Loucy (cell line): ENCODE measurements at regions not wholly inside any gene's neighbourhood (a gene's known extent, or its start where the extent isn't known, plus 50 kb on each side); places are given as distances from the start of the nearest gene placed in this dataset.

Source experiments
- H2AFZ ChIP-seq: fragments of 200-600 bp; sonication (generic); 2 replicates; pipeline ENCODE4 v1.6.0; 2016; ENCODE audit warnings: antibody characterized with exemption, mild to moderate bottlenecking, low read length, moderate library complexity
- H3F3A ChIP-seq: fragments of 200-600 bp; 2 replicates; pipeline ENCODE4 v1.6.0; 2016; ENCODE audit warnings: antibody characterized with exemption, low read depth, mild to moderate bottlenecking
- H3K27me3 ChIP-seq: fragments of 200-600 bp; sonication (generic); 2 replicates; pipeline ENCODE4 v1.6.1; 2014; ENCODE audit warnings: low read length, mild to moderate bottlenecking; ENCODE audit not compliant: insufficient read depth, poor library complexity, severe bottlenecking
- H3K36me3 ChIP-seq: fragments of 200-600 bp; sonication (generic); 2 replicates; pipeline ENCODE4 v1.6.1; 2016; ENCODE audit warnings: low read length; ENCODE audit not compliant: insufficient read depth
- H3K4me1 ChIP-seq: fragments of 200-600 bp; sonication (generic); 2 replicates; pipeline ENCODE4 v1.5.1; 2014; ENCODE audit warnings: low read length, mild to moderate bottlenecking; ENCODE audit not compliant: insufficient read depth, poor library complexity, severe bottlenecking
- H3K4me2 ChIP-seq: fragments of 200-600 bp; sonication (generic); 2 replicates; pipeline ENCODE4 v1.6.0; 2014; ENCODE audit warnings: antibody characterized with exemption, low read length, low read depth, mild to moderate bottlenecking; ENCODE audit not compliant: poor library complexity, severe bottlenecking
- H3K4me3 ChIP-seq: fragments of 200-600 bp; sonication (generic); 2 replicates; pipeline ENCODE4 v1.5.1; 2014; ENCODE audit warnings: low read length, mild to moderate bottlenecking, mixed read lengths; ENCODE audit not compliant: poor library complexity, severe bottlenecking
- H3K79me2 ChIP-seq: fragments of 200-600 bp; sonication (generic); 2 replicates; pipeline ENCODE4 v1.6.1; 2014; ENCODE audit warnings: low read length; ENCODE audit not compliant: insufficient read depth
- H3K9ac ChIP-seq: fragments of 200-600 bp; sonication (generic); 2 replicates; pipeline ENCODE4 v1.6.0; 2014; ENCODE audit warnings: mild to moderate bottlenecking, low read depth, low read length, moderate library complexity; ENCODE audit not compliant: poor library complexity, severe bottlenecking
- H3K9me2 ChIP-seq: fragments of 200-600 bp; sonication (generic); replicated peaks from 2 replicates; pipeline ENCODE4 v1.6.1; 2016; ENCODE audit warnings: low read depth, low read length, mixed read lengths
- H3K9me3 ChIP-seq: fragments of 200-600 bp; sonication (generic); 2 replicates; pipeline ENCODE4 v1.6.1; 2014; ENCODE audit warnings: mild to moderate bottlenecking, antibody characterized with exemption, low read length, low read depth; ENCODE audit not compliant: insufficient read depth
- H4K20me1 ChIP-seq: fragments of 200-600 bp; sonication (generic); 2 replicates; pipeline ENCODE4 v1.6.0; 2014; ENCODE audit warnings: antibody characterized with exemption, low read length, mild to moderate bottlenecking; ENCODE audit not compliant: insufficient read depth, poor library complexity, severe bottlenecking
- CTCF ChIP-seq: fragments of 200-600 bp; sonication (generic); conservative IDR thresholded peaks from 2 replicates; pipeline ENCODE4 v1.5.1; 2014; ENCODE audit warnings: mild to moderate bottlenecking, antibody characterized with exemption, low read length
- EZH2phosphoT487 ChIP-seq: fragments of 200-600 bp; IDR thresholded peaks from 2 replicates; pipeline ENCODE4 v1.6.1; 2018; ENCODE audit warnings: antibody characterized with exemption, mild to moderate bottlenecking, moderate library complexity, borderline replicate concordance

- no peaks in the 10 kb centered on the region for H3K36me3 ChIP-seq
- H3K9me3 ChIP-seq: no peaks in the 10 kb centered on the region
- no peaks in the 10 kb centered on the region for H4K20me1 ChIP-seq
- H3K79me2 ChIP-seq: no peaks in the 10 kb centered on the region
- no peak overlapping the region for H3K4me2 ChIP-seq
- TF ChIP-seq CTCF: no peak
- TF ChIP-seq EZH2phosphoT487: no peak
- H3K9ac ChIP-seq: no peak overlapping the region
- H2AFZ ChIP-seq: no peak overlapping the region
- no peaks in the 10 kb centered on the region for H3F3A ChIP-seq
- no peak overlapping the region for H3K4me3 ChIP-seq
- H3K27me3 ChIP-seq: no peaks in the 10 kb centered on the region
- no peaks in the 10 kb centered on the region for H3K9me2 ChIP-seq
- no peaks in the 10 kb centered on the region for H3K4me1 ChIP-seq
These were observed 400.9 kb downstream of the PRDM2 start for GRCh38 chr1:14100919-14101318.

DNA sequence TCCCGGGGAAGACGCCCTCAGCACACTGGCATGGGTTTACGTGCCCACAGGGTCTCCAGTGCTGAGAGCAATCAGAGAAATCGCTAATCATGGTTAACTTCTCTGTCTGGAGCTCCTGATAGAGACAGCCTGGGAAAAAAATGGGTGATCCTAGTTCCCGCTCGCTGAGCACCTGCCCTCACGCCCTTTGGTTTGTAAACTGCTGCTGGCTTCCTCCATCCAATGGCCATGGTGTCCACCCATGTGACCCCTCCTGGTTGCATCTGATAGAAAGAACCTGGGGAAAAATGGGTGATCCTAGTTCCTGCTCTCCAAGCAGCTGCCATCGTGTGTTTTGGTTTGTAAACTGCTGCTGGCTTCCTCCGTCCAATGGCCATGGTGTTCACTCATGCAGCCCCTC is 402.2 kb downstream of the PRDM2 start:
- Histone ChIP-seq H3K9ac (no peak overlapping the region), H3K9me2 (no peaks in the 10 kb centered on the region), H4K20me1 (no peaks in the 10 kb centered on the region), H2AFZ (no peak overlapping the region), H3F3A (no peaks in the 10 kb centered on the region), H3K79me2 (no peaks in the 10 kb centered on the region), H3K36me3 (no peaks in the 10 kb centered on the region), H3K4me2 (no peak overlapping the region), H3K9me3 (no peaks in the 10 kb centered on the region), H3K4me1 (no peaks in the 10 kb centered on the region), H3K27me3 (no peaks in the 10 kb centered on the region), H3K4me3 (no peak overlapping the region)
- no peak for TF ChIP-seq CTCF
- TF ChIP-seq EZH2phosphoT487: no peak

- no peaks in the 10 kb centered on the region for H3K27me3 ChIP-seq
- H3K9me2 ChIP-seq: no peaks in the 10 kb centered on the region
- H2AFZ ChIP-seq: no peak overlapping the region
- no peaks in the 10 kb centered on the region for H4K20me1 ChIP-seq
- no peaks in the 10 kb centered on the region for H3K4me1 ChIP-seq
- no peaks in the 10 kb centered on the region for H3K79me2 ChIP-seq
- H3F3A ChIP-seq: no peaks in the 10 kb centered on the region
- H3K4me3 ChIP-seq: no peak overlapping the region
- TF ChIP-seq CTCF (no peak), EZH2phosphoT487 (no peak)
- no peaks in the 10 kb centered on the region for H3K36me3 ChIP-seq
- H3K9me3 ChIP-seq: no peaks in the 10 kb centered on the region
- no peak overlapping the region for H3K9ac ChIP-seq
- H3K4me2 ChIP-seq: no peak overlapping the region
These were observed 404.0 kb downstream of the PRDM2 start for GRCh38 chr1:14103878-14104430.
